ENCODE measurements at regions not wholly inside any gene's neighbourhood (a gene's known extent, or its start where the extent isn't known, plus 50 kb on each side); places are given as distances from the start of the nearest gene placed in this dataset.

GRCh38 chr12:23099104-23099503 is 474.1 kb downstream of the ETNK1 start (continued):
- TF ChIP-seq, protein P1, sequence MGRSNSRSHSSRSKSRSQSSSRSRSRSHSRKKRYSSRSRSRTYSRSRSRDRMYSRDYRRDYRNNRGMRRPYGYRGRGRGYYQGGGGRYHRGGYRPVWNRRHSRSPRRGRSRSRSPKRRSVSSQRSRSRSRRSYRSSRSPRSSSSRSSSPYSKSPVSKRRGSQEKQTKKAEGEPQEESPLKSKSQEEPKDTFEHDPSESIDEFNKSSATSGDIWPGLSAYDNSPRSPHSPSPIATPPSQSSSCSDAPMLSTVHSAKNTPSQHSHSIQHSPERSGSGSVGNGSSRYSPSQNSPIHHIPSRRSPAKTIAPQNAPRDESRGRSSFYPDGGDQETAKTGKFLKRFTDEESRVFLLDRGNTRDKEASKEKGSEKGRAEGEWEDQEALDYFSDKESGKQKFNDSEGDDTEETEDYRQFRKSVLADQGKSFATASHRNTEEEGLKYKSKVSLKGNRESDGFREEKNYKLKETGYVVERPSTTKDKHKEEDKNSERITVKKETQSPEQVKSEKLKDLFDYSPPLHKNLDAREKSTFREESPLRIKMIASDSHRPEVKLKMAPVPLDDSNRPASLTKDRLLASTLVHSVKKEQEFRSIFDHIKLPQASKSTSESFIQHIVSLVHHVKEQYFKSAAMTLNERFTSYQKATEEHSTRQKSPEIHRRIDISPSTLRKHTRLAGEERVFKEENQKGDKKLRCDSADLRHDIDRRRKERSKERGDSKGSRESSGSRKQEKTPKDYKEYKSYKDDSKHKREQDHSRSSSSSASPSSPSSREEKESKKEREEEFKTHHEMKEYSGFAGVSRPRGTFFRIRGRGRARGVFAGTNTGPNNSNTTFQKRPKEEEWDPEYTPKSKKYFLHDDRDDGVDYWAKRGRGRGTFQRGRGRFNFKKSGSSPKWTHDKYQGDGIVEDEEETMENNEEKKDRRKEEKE (IDR thresholded peaks at IDR 0.05): no peak
- TF ChIP-seq, protein P2, sequence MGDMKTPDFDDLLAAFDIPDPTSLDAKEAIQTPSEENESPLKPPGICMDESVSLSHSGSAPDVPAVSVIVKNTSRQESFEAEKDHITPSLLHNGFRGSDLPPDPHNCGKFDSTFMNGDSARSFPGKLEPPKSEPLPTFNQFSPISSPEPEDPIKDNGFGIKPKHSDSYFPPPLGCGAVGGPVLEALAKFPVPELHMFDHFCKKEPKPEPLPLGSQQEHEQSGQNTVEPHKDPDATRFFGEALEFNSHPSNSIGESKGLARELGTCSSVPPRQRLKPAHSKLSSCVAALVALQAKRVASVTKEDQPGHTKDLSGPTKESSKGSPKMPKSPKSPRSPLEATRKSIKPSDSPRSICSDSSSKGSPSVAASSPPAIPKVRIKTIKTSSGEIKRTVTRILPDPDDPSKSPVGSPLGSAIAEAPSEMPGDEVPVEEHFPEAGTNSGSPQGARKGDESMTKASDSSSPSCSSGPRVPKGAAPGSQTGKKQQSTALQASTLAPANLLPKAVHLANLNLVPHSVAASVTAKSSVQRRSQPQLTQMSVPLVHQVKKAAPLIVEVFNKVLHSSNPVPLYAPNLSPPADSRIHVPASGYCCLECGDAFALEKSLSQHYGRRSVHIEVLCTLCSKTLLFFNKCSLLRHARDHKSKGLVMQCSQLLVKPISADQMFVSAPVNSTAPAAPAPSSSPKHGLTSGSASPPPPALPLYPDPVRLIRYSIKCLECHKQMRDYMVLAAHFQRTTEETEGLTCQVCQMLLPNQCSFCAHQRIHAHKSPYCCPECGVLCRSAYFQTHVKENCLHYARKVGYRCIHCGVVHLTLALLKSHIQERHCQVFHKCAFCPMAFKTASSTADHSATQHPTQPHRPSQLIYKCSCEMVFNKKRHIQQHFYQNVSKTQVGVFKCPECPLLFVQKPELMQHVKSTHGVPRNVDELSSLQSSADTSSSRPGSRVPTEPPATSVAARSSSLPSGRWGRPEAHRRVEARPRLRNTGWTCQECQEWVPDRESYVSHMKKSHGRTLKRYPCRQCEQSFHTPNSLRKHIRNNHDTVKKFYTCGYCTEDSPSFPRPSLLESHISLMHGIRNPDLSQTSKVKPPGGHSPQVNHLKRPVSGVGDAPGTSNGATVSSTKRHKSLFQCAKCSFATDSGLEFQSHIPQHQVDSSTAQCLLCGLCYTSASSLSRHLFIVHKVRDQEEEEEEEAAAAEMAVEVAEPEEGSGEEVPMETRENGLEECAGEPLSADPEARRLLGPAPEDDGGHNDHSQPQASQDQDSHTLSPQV (IDR thresholded peaks at IDR 0.05): no peak
- TF ChIP-seq ZNF207 (IDR thresholded peaks at IDR 0.05; ENCODE audit: borderline replicate concordance): no peak
- no peak for TF ChIP-seq BCL11A (IDR thresholded peaks at IDR 0.05; ENCODE audit: low read depth, low read length)
- TF ChIP-seq NFYA (IDR thresholded peaks at IDR 0.05; ENCODE audit: borderline replicate concordance, low read depth, low read length): no peak

DNA sequence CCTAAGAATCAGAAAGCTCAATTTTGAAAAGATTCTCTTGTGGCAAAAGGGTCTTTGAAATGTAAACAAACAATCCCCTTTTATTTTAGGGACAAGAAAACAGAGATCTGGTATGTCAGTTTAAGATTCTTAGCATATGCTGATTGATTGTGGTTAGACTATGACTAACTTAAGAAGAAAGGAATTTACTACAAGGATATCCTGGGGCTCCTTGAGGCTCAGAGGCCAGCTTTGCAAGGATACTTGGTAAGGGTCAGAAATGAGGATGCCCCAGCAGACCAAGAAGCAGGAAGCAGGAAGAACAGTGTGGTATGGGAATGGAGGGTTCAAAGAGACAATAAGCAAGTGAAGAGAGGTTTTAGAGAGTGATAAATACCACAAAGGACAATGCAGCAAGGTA is 474.6 kb downstream of the ETNK1 start:
- CTCF ChIA-PET: no interaction called here
- Histone ChIP-seq H3K79me2 (ENCODE audit: control insufficient read depth, insufficient read depth, low read length) (no peaks in the 10 kb centered on the region), H3K9ac (ENCODE audit: control insufficient read depth, insufficient read depth, low read length) (no peak overlapping the region), H3K4me1 (ENCODE audit: control insufficient read depth, insufficient read depth, low read length) (no peaks in the 10 kb centered on the region), H3K9me3 (replicated peaks; ENCODE audit: control insufficient read depth, insufficient read depth, low read length) (no peaks in the 10 kb centered on the region), H2AFZ (ENCODE audit: control insufficient read depth, low read depth, low read length) (no peak overlapping the region), H3K4me3 (no peak overlapping the region), H3K27ac (ENCODE audit: control insufficient read depth, insufficient read depth) (no peak overlapping the region), H3K36me3 (ENCODE audit: control insufficient read depth in 2 of 2, insufficient read depth in 2 of 2, low read length in 1 of 2) (no peaks in the 10 kb centered on the region), H3K27me3 (replicated peaks in 1 of 2; ENCODE audit: control insufficient read depth in 2 of 2, insufficient read depth in 2 of 2, low read length in 1 of 2) (no peaks in the 10 kb centered on the region), H4K20me1 (ENCODE audit: control insufficient read depth, insufficient read depth) (no peaks in the 10 kb centered on the region), H3K4me2 (ENCODE audit: control insufficient read depth, insufficient read depth) (no peak overlapping the region)
- ATAC-seq: no peak
- no peak for FAIRE-seq
- no peak for DNase-seq (ENCODE audit: low read depth, low spot score)
- POLR2A ChIA-PET: no interaction called here
- intact Hi-C loops (cut with micrococcal nuclease; ENCODE audit: unreplicated experiment) (no loop called here), in situ Hi-C loops (cut with MboI) (no loop called here)
- BruUV-seq (replicated peaks): no TSS peak
- SMC1A ChIA-PET (ENCODE audit: uncharacterized antibody, unreplicated experiment): no interaction called here
- RAD21 ChIA-PET (ENCODE audit: unreplicated experiment): no interaction called here
- TF ChIP-seq SIN3A (IDR thresholded peaks at IDR 0.05; ENCODE audit: low read depth, low read length) (no peak), KLF5 (IDR thresholded peaks at IDR 0.05; ENCODE audit: partially characterized antibody) (no peak), NR2C2 (IDR thresholded peaks at IDR 0.05; ENCODE audit: borderline replicate concordance, control insufficient read depth, insufficient read length, low read depth) (no peak), PAX5 (IDR thresholded peaks at IDR 0.05; ENCODE audit: borderline replicate concordance, low read depth, low read length) (no peak), SMARCA5 (IDR thresholded peaks at IDR 0.05) (no peak)
- TF ChIP-seq, protein P3, sequence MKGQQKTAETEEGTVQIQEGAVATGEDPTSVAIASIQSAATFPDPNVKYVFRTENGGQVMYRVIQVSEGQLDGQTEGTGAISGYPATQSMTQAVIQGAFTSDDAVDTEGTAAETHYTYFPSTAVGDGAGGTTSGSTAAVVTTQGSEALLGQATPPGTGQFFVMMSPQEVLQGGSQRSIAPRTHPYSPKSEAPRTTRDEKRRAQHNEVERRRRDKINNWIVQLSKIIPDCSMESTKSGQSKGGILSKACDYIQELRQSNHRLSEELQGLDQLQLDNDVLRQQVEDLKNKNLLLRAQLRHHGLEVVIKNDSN (IDR thresholded peaks at IDR 0.05; ENCODE audit: borderline replicate concordance, extremely low read length, insufficient read depth, low read depth, low read length): no peak
- TF ChIP-seq, protein P4, sequence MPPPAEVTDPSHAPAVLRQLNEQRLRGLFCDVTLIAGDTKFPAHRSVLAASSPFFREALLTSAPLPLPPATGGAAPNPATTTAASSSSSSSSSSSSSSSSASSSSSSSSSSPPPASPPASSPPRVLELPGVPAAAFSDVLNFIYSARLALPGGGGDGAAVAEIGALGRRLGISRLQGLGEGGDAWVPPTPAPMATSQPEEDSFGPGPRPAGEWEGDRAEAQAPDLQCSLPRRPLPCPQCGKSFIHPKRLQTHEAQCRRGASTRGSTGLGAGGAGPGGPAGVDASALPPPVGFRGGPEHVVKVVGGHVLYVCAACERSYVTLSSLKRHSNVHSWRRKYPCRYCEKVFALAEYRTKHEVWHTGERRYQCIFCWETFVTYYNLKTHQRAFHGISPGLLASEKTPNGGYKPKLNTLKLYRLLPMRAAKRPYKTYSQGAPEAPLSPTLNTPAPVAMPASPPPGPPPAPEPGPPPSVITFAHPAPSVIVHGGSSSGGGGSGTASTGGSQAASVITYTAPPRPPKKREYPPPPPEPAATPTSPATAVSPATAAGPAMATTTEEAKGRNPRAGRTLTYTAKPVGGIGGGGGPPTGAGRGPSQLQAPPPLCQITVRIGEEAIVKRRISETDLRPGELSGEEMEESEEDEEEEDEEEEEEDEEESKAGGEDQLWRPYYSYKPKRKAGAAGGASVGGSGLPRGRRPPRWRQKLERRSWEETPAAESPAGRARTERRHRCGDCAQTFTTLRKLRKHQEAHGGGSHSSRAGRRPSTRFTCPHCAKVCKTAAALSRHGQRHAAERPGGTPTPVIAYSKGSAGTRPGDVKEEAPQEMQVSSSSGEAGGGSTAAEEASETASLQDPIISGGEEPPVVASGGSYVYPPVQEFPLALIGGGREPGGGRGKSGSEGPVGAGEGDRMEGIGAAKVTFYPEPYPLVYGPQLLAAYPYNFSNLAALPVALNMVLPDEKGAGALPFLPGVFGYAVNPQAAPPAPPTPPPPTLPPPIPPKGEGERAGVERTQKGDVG (CRISPR knock-in tag; IDR thresholded peaks at IDR 0.05): no peak
